Lower leg skin (tissue), 3 donors: ENCODE measurements at regions not wholly inside any gene's neighbourhood (a gene's known extent, or its start where the extent isn't known, plus 50 kb on each side); places are given as distances from the start of the nearest gene placed in this dataset.

Experiments used
- CTCF ChIP-seq, 3 donors: fragments of 450-650 bp; IDR thresholded peaks; one replicate each; pipeline ENCODE4 v1.5.1; 2016; ENCODE audit warnings: antibody characterized with exemption in 3 of 3, mild to moderate bottlenecking in 3 of 3, moderate library complexity in 2 of 3
- POLR2A ChIP-seq, 2 donors: fragments of 450-650 bp; IDR thresholded peaks; one replicate each; pipeline ENCODE4 v1.6.1; 2016 to 2017; ENCODE audit warnings: antibody characterized with exemption in 2 of 2, mild to moderate bottlenecking in 1 of 2, moderate library complexity in 1 of 2

- no peak for TF ChIP-seq CTCF (IDR thresholded peaks at IDR 0.05)
- TF ChIP-seq POLR2A (IDR thresholded peaks at IDR 0.05), result no peak
Observed at GRCh38 chr4:123602007-123602406, 205.4 kb downstream of the SPRY1 start.
